Chondrocyte (in vitro differentiated cells): ENCODE measurements at regions not wholly inside any gene's neighbourhood (a gene's known extent, or its start where the extent isn't known, plus 50 kb on each side); places are given as distances from the start of the nearest gene placed in this dataset.

ENCODE experiments used
- DNase-seq: peaks from one replicate; pipeline ENCODE4 v3.0.0; 2021; ENCODE audit warnings: mixed read lengths, low spot score
- H3K27ac Mint-ChIP-seq: one replicate; pipeline ENCODE4 v1.8.0; 2021; ENCODE audit warnings: mild to moderate bottlenecking, moderate library complexity, mixed read lengths; ENCODE audit not compliant: unreplicated experiment
- H3K27me3 Mint-ChIP-seq: 2 replicates; pipeline ENCODE4 v1.8.0; 2021; ENCODE audit warnings: low read depth, mixed read lengths
- H3K36me3 Mint-ChIP-seq: 2 replicates; pipeline ENCODE4 v1.8.0; 2021; ENCODE audit warnings: low read depth, mixed read lengths
- H3K4me1 Mint-ChIP-seq: 2 replicates; pipeline ENCODE4 v1.8.0; 2021; ENCODE audit warnings: low read depth, mild to moderate bottlenecking, mixed read lengths
- H3K4me3 Mint-ChIP-seq: one replicate; pipeline ENCODE4 v1.8.0; 2021; ENCODE audit warnings: mild to moderate bottlenecking, moderate library complexity, mixed read lengths; ENCODE audit not compliant: unreplicated experiment
- H3K9me3 Mint-ChIP-seq: 2 replicates; pipeline ENCODE4 v1.8.0; 2021; ENCODE audit warnings: low read depth, mixed read lengths
- CTCF ChIP-seq: fragments of 200-600 bp; sonication (generic); IDR thresholded peaks from 2 replicates; pipeline ENCODE4 v1.5.0; 2021; ENCODE audit warnings: antibody characterized with exemption, mild to moderate bottlenecking, moderate library complexity

- H3K4me3 Mint-ChIP-seq = no peak overlapping the region
These were observed 145.0 kb upstream of the SPATS2L start for GRCh38 chr2:200161458-200161857.

GRCh38 chr2:200165687-200166086 is 140.8 kb upstream of the SPATS2L start:
- Mint-ChIP-seq H3K27ac (no peak overlapping the region), H3K4me1 (peaks cover 24% of the 10 kb centered on the region), H3K9me3 (peaks cover 7% of the 10 kb centered on the region), H3K36me3 (peaks cover 2% of the 10 kb centered on the region), H3K4me3 (no peak overlapping the region), H3K27me3 (no peaks in the 10 kb centered on the region)
- no peak for TF ChIP-seq CTCF
- DNase-seq = no peak

More at GRCh38 chr2:200161458-200161857, 145.0 kb upstream of the SPATS2L start:
- no peak for DNase-seq
- Mint-ChIP-seq H3K4me1 (peaks cover 27% of the 10 kb centered on the region), H3K27ac (no peak overlapping the region), H3K9me3 (peaks cover 6% of the 10 kb centered on the region), H3K27me3 (no peaks in the 10 kb centered on the region), H3K36me3 (peaks cover 2% of the 10 kb centered on the region)
- TF ChIP-seq CTCF = no peak

GRCh38 chr2:200168641-200169555 is 137.6 kb upstream of the SPATS2L start:
- Mint-ChIP-seq H3K27me3 (no peaks in the 10 kb centered on the region), H3K4me3 (no peak overlapping the region), H3K9me3 (peaks cover 22% of the 10 kb centered on the region), H3K4me1 (peaks cover 56% of the 10 kb centered on the region), H3K36me3 (peaks cover 2% of the 10 kb centered on the region), H3K27ac (peak overlapping the region; percentile 59)
- TF ChIP-seq CTCF = no peak
- DNase-seq = no peak

GRCh38 chr2:200170221-200170620 is 136.3 kb upstream of the SPATS2L start:
- no peak for DNase-seq
- peaks cover 2% of the 10 kb centered on the region for H3K36me3 Mint-ChIP-seq
- no peak for TF ChIP-seq CTCF
- peaks cover 61% of the 10 kb centered on the region for H3K4me1 Mint-ChIP-seq
- H3K27me3 Mint-ChIP-seq = no peaks in the 10 kb centered on the region
- peaks cover 22% of the 10 kb centered on the region for H3K9me3 Mint-ChIP-seq
- no peak overlapping the region for H3K4me3 Mint-ChIP-seq
- no peak overlapping the region for H3K27ac Mint-ChIP-seq

- no peak for TF ChIP-seq CTCF
- no peak for DNase-seq
- H3K4me1 Mint-ChIP-seq = peaks cover 63% of the 10 kb centered on the region
- peak overlapping the region; percentile 84 for H3K27ac Mint-ChIP-seq
- no peaks in the 10 kb centered on the region for H3K36me3 Mint-ChIP-seq
- peaks cover 17% of the 10 kb centered on the region for H3K9me3 Mint-ChIP-seq
- no peak overlapping the region for H3K4me3 Mint-ChIP-seq
- no peaks in the 10 kb centered on the region for H3K27me3 Mint-ChIP-seq
These were observed 134.6 kb upstream of the SPATS2L start for GRCh38 chr2:200171731-200172482.
